HL-60 (cell line): ENCODE measurements at regions not wholly inside any gene's neighbourhood (a gene's known extent, or its start where the extent isn't known, plus 50 kb on each side); places are given as distances from the start of the nearest gene placed in this dataset.

ENCODE experiments used
- TF ChIP-seq, protein P1 (sequence below): IDR thresholded peaks from one replicate; pipeline ENCODE4 v1.5.1; 2011; ENCODE audit warnings: low read length, control low read depth, inconsistent platforms; ENCODE audit not compliant: insufficient read depth
- TF ChIP-seq, protein P2 (sequence below): IDR thresholded peaks from 2 replicates; pipeline ENCODE4 v1.6.1; 2012; ENCODE audit warnings: low read depth; ENCODE audit not compliant: insufficient replicate concordance

DNA sequence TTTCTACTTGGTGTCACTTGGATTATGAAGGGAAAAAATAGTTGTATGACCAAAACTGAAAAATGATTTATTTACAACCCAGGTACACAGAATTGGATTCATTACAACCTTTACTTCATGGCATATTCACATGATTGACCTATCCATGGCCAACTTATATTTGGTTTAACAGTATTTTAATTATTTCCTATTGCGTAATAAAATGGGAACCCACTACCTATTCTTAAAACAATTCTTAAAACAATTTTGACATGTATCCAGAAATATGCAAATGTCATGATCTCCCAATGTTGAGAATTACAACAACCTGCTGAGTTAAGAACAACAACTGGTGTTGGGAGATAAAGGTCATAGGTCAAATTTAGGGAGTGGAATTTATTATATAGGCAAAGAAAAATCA lies 54.8 kb upstream of the DDX53 start:
- TF ChIP-seq, protein P1, sequence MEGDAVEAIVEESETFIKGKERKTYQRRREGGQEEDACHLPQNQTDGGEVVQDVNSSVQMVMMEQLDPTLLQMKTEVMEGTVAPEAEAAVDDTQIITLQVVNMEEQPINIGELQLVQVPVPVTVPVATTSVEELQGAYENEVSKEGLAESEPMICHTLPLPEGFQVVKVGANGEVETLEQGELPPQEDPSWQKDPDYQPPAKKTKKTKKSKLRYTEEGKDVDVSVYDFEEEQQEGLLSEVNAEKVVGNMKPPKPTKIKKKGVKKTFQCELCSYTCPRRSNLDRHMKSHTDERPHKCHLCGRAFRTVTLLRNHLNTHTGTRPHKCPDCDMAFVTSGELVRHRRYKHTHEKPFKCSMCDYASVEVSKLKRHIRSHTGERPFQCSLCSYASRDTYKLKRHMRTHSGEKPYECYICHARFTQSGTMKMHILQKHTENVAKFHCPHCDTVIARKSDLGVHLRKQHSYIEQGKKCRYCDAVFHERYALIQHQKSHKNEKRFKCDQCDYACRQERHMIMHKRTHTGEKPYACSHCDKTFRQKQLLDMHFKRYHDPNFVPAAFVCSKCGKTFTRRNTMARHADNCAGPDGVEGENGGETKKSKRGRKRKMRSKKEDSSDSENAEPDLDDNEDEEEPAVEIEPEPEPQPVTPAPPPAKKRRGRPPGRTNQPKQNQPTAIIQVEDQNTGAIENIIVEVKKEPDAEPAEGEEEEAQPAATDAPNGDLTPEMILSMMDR, result no peak
- TF ChIP-seq, protein P2, sequence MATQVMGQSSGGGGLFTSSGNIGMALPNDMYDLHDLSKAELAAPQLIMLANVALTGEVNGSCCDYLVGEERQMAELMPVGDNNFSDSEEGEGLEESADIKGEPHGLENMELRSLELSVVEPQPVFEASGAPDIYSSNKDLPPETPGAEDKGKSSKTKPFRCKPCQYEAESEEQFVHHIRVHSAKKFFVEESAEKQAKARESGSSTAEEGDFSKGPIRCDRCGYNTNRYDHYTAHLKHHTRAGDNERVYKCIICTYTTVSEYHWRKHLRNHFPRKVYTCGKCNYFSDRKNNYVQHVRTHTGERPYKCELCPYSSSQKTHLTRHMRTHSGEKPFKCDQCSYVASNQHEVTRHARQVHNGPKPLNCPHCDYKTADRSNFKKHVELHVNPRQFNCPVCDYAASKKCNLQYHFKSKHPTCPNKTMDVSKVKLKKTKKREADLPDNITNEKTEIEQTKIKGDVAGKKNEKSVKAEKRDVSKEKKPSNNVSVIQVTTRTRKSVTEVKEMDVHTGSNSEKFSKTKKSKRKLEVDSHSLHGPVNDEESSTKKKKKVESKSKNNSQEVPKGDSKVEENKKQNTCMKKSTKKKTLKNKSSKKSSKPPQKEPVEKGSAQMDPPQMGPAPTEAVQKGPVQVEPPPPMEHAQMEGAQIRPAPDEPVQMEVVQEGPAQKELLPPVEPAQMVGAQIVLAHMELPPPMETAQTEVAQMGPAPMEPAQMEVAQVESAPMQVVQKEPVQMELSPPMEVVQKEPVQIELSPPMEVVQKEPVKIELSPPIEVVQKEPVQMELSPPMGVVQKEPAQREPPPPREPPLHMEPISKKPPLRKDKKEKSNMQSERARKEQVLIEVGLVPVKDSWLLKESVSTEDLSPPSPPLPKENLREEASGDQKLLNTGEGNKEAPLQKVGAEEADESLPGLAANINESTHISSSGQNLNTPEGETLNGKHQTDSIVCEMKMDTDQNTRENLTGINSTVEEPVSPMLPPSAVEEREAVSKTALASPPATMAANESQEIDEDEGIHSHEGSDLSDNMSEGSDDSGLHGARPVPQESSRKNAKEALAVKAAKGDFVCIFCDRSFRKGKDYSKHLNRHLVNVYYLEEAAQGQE, result no peak
